Liver (tissue), 3 donors: ENCODE measurements at regions not wholly inside any gene's neighbourhood (a gene's known extent, or its start where the extent isn't known, plus 50 kb on each side); places are given as distances from the start of the nearest gene placed in this dataset.

ENCODE experiments used
- SP1 ChIP-seq: IDR thresholded peaks from 2 replicates; pipeline ENCODE4 v1.6.1; 2018; ENCODE audit warnings: antibody characterized with exemption, mild to moderate bottlenecking
- TF ChIP-seq, protein P1 (sequence below): IDR thresholded peaks from 2 replicates; pipeline ENCODE4 v1.6.1; 2016; ENCODE audit warnings: antibody characterized with exemption
- TF ChIP-seq, protein P2 (sequence below): fragments of 150-350 bp; IDR thresholded peaks from 2 replicates; pipeline ENCODE4 v1.5.1; 2017; ENCODE audit warnings: improper control_type of control experiment, low read depth, low read length; ENCODE audit not compliant: missing input control
- donor health status: healthy.
- donor health status: healthy.

DNA sequence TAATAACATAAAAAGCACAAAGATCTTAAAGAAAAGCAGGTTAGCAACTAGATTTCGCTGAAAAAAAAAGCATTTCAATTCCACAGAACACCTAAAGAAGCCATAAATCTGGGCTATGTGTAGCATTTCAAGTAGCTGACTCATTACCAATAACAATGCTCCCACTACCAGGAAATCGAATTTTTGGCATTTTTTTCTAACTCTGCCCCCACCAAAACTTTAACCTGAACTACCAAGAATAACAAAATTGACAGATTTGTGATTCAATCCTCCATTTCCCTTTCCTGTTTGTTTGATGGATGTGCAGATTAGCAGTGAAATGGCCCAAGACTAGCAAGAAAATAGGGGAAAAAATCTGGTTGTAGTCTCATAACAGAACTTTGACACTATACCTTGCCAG, 180.2 kb downstream of the RASEF start:
- TF ChIP-seq, protein P1, sequence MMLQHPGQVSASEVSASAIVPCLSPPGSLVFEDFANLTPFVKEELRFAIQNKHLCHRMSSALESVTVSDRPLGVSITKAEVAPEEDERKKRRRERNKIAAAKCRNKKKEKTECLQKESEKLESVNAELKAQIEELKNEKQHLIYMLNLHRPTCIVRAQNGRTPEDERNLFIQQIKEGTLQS = no peak
- TF ChIP-seq, protein P2, sequence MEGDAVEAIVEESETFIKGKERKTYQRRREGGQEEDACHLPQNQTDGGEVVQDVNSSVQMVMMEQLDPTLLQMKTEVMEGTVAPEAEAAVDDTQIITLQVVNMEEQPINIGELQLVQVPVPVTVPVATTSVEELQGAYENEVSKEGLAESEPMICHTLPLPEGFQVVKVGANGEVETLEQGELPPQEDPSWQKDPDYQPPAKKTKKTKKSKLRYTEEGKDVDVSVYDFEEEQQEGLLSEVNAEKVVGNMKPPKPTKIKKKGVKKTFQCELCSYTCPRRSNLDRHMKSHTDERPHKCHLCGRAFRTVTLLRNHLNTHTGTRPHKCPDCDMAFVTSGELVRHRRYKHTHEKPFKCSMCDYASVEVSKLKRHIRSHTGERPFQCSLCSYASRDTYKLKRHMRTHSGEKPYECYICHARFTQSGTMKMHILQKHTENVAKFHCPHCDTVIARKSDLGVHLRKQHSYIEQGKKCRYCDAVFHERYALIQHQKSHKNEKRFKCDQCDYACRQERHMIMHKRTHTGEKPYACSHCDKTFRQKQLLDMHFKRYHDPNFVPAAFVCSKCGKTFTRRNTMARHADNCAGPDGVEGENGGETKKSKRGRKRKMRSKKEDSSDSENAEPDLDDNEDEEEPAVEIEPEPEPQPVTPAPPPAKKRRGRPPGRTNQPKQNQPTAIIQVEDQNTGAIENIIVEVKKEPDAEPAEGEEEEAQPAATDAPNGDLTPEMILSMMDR = no peak
- no peak for TF ChIP-seq SP1
